Retinal pigment epithelial cell (primary cell): ENCODE measurements at regions not wholly inside any gene's neighbourhood (a gene's known extent, or its start where the extent isn't known, plus 50 kb on each side); places are given as distances from the start of the nearest gene placed in this dataset.

Source experiments
- DNase-seq: peaks from one replicate; pipeline ENCODE4 v3.0.0-alpha.2; 2010; ENCODE audit warnings: low read depth
- H3K4me3 ChIP-seq: 2 replicates; pipeline ENCODE4 v1.5.1; 2011; ENCODE audit warnings: mild to moderate bottlenecking, low read length, control low read depth, moderate library complexity
- TF ChIP-seq, protein P1 (sequence below): conservative IDR thresholded peaks from 2 replicates; pipeline ENCODE4 v1.5.1; 2011; ENCODE audit warnings: low read depth, low read length, control low read depth, inconsistent platforms

DNA sequence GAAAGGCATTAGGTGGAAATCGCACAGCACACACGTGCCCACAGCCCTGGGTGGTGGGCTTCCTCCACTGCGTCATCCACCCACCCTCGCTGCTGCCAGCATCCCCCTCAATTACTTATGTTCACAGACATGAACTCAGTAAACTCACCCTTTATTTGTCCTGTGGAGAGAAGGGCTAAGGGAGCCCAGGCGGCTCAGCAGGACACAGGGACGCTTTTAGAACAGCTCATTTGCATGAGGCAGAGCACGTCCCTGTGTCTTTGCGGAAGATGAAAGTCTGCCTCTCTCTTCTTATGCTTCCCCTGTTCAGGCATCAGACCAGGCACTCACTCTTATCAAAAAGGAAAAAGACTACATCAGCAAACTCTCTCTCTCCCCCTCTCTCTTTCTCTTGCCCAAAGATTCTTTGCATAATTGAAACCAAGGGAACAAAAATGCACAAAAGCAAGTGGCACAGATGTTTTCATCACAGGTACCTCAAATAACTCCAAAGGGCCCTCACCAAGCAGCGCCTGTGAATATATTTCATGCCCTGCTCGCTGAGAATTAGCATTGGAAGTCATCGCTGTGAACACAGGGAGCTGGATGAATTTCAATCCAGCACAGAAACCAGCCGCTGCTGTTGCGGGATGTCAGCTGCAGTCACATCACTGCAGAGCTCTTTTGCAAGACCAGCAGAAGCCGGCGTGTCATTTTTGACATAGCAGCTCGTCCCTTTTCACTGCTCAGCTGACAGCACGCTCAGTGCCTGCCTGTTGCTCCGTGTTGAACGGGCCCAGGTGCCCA is 376.3 kb upstream of the MYT1L start:
- TF ChIP-seq, protein P1, sequence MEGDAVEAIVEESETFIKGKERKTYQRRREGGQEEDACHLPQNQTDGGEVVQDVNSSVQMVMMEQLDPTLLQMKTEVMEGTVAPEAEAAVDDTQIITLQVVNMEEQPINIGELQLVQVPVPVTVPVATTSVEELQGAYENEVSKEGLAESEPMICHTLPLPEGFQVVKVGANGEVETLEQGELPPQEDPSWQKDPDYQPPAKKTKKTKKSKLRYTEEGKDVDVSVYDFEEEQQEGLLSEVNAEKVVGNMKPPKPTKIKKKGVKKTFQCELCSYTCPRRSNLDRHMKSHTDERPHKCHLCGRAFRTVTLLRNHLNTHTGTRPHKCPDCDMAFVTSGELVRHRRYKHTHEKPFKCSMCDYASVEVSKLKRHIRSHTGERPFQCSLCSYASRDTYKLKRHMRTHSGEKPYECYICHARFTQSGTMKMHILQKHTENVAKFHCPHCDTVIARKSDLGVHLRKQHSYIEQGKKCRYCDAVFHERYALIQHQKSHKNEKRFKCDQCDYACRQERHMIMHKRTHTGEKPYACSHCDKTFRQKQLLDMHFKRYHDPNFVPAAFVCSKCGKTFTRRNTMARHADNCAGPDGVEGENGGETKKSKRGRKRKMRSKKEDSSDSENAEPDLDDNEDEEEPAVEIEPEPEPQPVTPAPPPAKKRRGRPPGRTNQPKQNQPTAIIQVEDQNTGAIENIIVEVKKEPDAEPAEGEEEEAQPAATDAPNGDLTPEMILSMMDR: no peak
- no peak for DNase-seq

GRCh38 chr2:2706306-2706705 is 375.2 kb upstream of the MYT1L start:
- TF ChIP-seq, protein P1: no peak
- no peak for DNase-seq
- H3K4me3 ChIP-seq: no peak overlapping the region

More for the DNA sequence above, 376.3 kb upstream of the MYT1L start:
- no peak overlapping the region for H3K4me3 ChIP-seq

GRCh38 chr2:2705871-2706270 is 374.8 kb upstream of the MYT1L start:
- TF ChIP-seq, protein P1: no peak
- no peak overlapping the region for H3K4me3 ChIP-seq
- DNase-seq: no peak

DNA sequence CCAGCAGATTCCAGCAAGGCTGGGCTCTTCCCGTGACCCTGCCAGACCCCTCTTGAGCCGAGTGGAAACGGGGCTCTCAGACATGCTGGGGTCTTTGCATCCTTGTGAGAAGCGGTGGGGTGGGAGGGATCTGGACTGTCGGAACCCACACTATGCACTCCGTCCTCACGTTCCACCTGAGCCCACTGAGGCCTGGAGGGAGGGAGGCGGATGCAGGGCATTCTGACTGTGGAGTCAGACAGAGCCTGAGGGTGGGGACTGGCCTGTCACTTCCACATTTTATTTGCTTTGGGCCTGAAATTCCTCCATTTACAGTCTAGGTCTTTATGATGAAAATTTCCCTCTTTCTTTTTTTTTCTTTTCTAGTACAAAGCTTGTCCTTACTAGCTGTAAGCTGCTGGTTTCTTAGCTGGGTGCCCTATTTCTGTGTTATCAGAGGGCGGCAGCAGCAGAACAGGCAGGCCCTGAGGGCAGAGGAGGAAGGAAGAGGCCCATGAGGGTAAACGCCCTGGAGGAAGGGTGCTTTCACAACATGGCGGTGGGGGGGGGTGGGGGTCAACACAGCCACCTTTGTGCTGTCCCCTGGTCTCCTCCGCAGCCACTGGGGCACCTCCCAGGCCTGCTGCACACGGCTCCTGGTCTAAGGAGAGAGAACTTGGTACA is 373.5 kb upstream of the MYT1L start:
- TF ChIP-seq, protein P1: no peak
- DNase-seq: no peak
- no peak overlapping the region for H3K4me3 ChIP-seq

- no peak for DNase-seq
- H3K4me3 ChIP-seq: no peak overlapping the region
- TF ChIP-seq, protein P1: no peak
These were observed 372.8 kb upstream of the MYT1L start for GRCh38 chr2:2703762-2704427.

GRCh38 chr2:2703172-2703571 is 372.1 kb upstream of the MYT1L start:
- TF ChIP-seq, protein P1: no peak
- no peak for DNase-seq
- no peak overlapping the region for H3K4me3 ChIP-seq
